Suprapubic skin (tissue), 4 donors: ENCODE measurements at regions not wholly inside any gene's neighbourhood (a gene's known extent, or its start where the extent isn't known, plus 50 kb on each side); places are given as distances from the start of the nearest gene placed in this dataset.

Source experiments
- CTCF ChIP-seq, 2 donors: fragments of 200-600 bp in 1 of 2; fragments of 450-650 bp in 1 of 2; sonication (generic) in 1 of 2; IDR thresholded peaks; one replicate each; pipeline ENCODE4 v1.5.1; 2016 to 2019; ENCODE audit warnings: antibody characterized with exemption in 2 of 2, mild to moderate bottlenecking in 1 of 2, moderate library complexity in 1 of 2
- EP300 ChIP-seq: sonication (generic); formaldehyde crosslinking; IDR thresholded peaks from one replicate; pipeline ENCODE4 v1.6.1; 2017; ENCODE audit warnings: antibody characterized with exemption
- POLR2A ChIP-seq, 2 donors: fragments of 450-650 bp; IDR thresholded peaks; one replicate each; pipeline ENCODE4 v1.6.1; 2017; ENCODE audit warnings: antibody characterized with exemption in 2 of 2, mild to moderate bottlenecking in 2 of 2, moderate library complexity in 2 of 2
- POLR2AphosphoS5 ChIP-seq, 3 donors: sonication (generic); formaldehyde crosslinking; IDR thresholded peaks; one replicate each; pipeline ENCODE4 v1.6.1; 2017; ENCODE audit warnings: antibody characterized with exemption in 3 of 3

- no peak for TF ChIP-seq CTCF (IDR thresholded peaks at IDR 0.05)
- TF ChIP-seq EP300: no peak
- TF ChIP-seq POLR2A (IDR thresholded peaks at IDR 0.05): no peak
- no peak for TF ChIP-seq POLR2AphosphoS5 (IDR thresholded peaks at IDR 0.05)
Measured at GRCh38 chr1:87220993-87221392, 107.7 kb upstream of the LMO4 start.
